ENCODE measurements at regions not wholly inside any gene's neighbourhood (a gene's known extent, or its start where the extent isn't known, plus 50 kb on each side); places are given as distances from the start of the nearest gene placed in this dataset.

- no peak for DNase-seq (ENCODE audit: low read depth, low spot score)
- no peak for TF ChIP-seq CTCF (IDR thresholded peaks at IDR 0.05; ENCODE audit: low read depth, low read length)
- in situ Hi-C loops (cut with HindIII; ENCODE audit: low sequenced_read_pairs), result no loop called here
- H3K4me3 ChIP-seq (ENCODE audit: low read depth, low read length), result no peak overlapping the region
Measured at GRCh38 chr20:41672282-41672681, 54.1 kb upstream of the CHD6 start.

- no peak overlapping the region for H3K4me3 ChIP-seq (ENCODE audit: low read depth, low read length)
- in situ Hi-C loops (cut with HindIII; ENCODE audit: low sequenced_read_pairs), result no loop called here
- TF ChIP-seq CTCF (IDR thresholded peaks at IDR 0.05; ENCODE audit: low read depth, low read length), result no peak
- no peak for DNase-seq (ENCODE audit: low read depth, low spot score)
Measured at GRCh38 chr20:41671143-41671542, 53.0 kb upstream of the CHD6 start.

GRCh38 chr20:41670631-41671030 is 52.5 kb upstream of the CHD6 start:
- no peak for DNase-seq (ENCODE audit: low read depth, low spot score)
- no peak overlapping the region for H3K4me3 ChIP-seq (ENCODE audit: low read depth, low read length)
- in situ Hi-C loops (cut with HindIII; ENCODE audit: low sequenced_read_pairs), result no loop called here
- TF ChIP-seq CTCF (IDR thresholded peaks at IDR 0.05; ENCODE audit: low read depth, low read length), result no peak

- H3K4me3 ChIP-seq (ENCODE audit: low read depth, low read length), result no peak overlapping the region
- in situ Hi-C loops (cut with HindIII; ENCODE audit: low sequenced_read_pairs), result no loop called here
- no peak for TF ChIP-seq CTCF (IDR thresholded peaks at IDR 0.05; ENCODE audit: low read depth, low read length)
- no peak for DNase-seq (ENCODE audit: low read depth, low spot score)
Measured at GRCh38 chr20:41669708-41670263, 51.6 kb upstream of the CHD6 start.

GRCh38 chr20:41668057-41668749 is 50.0 kb upstream of the CHD6 start:
- in situ Hi-C loops (cut with HindIII; ENCODE audit: low sequenced_read_pairs), result no loop called here
- DNase-seq (ENCODE audit: low read depth, low spot score), result no peak
- no peak for TF ChIP-seq CTCF (IDR thresholded peaks at IDR 0.05; ENCODE audit: low read depth, low read length)
- no peak overlapping the region for H3K4me3 ChIP-seq (ENCODE audit: low read depth, low read length)
